Hypothalamus (tissue), 51 donors: ENCODE measurements at regions not wholly inside any gene's neighbourhood (a gene's known extent, or its start where the extent isn't known, plus 50 kb on each side); places are given as distances from the start of the nearest gene placed in this dataset.
"Not testable (repeated sequence)": the region's sequence is repeated elsewhere in the genome, so short reads cannot be mapped to it uniquely, and the experiment has no call there.

Experiments used
- DNase-seq, 51 donors: peaks; one replicate each; lab custom pipeline; 2025; lab: John Stamatoyannopoulos, UW

DNA sequence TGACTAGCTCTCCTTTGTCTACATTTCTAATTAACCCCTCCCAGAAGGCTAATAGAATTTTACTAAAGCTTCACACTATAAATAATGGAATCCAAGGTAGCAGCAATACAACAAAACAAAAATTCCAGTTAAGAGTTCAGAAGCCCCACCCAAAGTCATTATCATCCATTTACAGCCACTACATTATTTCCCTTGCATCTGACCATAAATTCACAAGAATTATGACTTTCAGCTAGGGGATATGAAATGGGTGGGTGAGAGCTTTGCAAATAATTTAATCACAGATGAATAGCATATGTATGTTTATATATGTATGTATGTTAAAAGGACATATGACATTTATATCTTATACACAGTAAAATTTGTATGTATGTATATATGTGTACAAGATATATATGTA is 65.3 kb upstream of the PTGDR start:
- no peak for DNase-seq

DNA sequence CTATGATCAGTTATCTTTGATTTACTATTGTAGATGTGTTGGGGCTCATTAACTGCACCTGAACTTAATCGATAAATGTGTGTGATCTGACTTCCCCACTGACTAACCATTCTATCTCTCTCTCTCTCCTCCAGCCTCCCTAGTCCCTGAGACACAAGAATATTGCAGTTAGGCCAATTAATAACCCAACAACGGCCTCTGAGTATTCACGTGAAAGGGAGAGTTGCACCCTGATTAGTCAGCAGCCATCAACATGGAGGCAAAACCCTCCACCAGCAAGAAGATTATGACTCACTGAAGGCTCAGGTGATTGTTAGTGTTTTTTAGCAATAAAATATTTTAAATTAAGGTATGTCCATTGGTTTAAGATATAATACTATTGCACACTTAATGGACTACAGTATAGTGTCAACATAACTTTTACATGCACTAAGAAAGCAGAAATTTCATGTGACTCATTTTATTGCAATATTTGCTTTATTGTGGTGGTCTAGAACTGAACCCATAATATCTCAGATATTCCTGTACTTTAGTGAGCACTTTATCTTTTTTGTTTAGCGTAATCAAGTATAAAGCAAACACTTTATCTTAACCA is 77.1 kb upstream of the PTGDR start:
- DNase-seq = no peak

DNA sequence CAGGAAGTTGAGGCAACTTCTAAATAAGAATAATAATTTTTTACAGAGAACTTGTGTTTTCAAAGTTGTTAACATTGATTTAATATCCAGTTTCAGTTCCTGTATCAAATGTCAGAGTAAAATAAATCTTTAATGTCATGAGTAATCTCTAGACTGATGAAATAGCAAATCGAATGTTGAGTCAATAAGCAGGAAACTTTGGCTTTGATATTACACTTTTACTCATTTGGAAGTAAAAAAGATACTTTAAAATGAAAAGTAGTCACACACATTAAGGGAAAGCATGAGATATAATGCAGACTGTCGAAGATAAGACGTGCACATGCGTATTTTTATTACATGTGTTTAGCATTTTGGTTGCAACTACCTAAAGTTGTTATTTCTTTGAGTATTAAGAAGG is 78.2 kb upstream of the PTGDR start:
- DNase-seq = no peak

DNA sequence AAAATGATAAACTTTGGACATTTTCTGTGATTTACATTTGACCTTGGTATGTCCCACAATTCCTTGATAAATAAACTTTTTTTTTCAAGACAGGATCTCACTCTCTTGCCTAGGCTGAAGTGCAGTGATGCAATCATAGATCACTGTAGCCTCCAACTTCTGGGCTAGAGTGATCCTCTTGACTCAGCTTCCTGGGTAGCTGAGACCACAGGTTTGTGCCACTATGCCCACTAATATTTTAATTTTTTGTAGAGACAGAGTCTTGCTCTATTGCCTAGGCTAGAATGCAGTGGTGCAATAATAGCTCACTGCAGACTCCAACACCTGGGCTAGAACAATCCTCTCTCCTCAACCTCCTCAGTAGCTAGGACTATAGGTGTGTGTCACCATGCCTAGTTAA is 79.1 kb upstream of the PTGDR start:
- DNase-seq = no peak

DNA sequence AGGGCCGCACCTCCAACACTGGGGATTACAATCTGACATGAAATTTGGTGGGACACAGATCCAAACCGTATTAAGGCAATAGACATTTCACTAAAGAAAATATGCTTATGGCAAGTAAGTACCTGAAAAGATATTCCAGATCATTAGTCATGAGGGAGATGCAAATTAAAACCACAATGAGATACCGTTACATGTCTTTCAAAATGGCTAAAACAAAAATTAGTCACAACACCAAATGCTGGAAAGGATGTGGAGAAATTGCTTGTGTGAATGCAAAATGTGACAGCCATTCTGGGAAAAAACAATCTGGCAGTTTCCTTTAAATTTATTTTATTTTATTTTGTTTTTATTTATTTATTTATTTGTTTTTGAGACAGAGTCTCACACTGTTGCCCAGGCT is 82.3 kb upstream of the PTGDR start:
- DNase-seq = no peak

DNA sequence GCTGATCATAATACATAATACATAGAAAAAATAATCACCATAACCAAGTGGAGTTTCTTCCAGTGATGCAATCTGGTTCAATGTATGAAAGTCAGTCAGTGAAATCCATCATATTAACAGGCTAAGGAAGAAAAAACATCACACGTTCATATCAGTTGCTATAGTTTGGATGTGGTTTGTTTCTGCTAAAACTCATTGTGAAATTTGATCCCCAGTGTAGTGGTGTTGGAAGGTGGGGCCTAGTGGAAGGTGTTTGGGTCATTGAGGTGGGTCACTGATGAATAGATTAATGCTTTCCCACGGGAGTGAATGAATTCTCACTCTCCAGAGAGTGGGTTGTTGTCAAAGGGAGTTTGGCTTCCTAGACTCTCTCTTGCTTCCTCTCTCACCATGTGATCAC is 84.6 kb upstream of the PTGDR start:
- no peak for DNase-seq

DNA sequence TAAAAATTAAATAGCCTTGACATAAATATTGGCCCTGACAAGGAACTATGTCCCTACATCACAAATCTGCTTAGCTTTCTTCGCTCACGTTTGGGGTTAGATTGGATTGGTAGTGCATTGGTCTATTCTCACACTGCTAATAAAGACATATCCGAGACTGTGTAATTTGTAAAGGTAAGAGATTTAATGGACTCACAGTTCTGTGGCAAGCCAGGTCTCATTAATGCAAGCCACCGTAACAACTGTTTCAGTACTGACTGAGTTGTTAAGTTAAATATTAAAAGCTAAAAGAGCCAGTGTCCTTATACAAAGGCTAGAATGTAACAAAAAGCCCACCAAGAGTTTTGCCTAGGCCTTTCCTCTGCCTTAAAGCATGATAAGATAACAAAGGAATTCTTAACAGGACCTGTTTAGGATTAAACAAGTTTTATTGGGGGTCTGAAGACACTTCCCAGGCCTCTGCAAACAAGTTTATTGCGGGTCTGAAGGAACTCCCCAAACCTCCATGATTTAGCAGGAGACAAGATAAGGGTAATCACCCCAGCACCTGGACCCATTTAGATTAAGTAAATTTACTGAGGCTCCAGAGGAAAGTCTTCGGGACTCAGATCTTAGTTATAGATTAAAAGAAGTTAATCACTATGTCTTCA is 88.2 kb upstream of the PTGDR start:
- no peak for DNase-seq

DNA sequence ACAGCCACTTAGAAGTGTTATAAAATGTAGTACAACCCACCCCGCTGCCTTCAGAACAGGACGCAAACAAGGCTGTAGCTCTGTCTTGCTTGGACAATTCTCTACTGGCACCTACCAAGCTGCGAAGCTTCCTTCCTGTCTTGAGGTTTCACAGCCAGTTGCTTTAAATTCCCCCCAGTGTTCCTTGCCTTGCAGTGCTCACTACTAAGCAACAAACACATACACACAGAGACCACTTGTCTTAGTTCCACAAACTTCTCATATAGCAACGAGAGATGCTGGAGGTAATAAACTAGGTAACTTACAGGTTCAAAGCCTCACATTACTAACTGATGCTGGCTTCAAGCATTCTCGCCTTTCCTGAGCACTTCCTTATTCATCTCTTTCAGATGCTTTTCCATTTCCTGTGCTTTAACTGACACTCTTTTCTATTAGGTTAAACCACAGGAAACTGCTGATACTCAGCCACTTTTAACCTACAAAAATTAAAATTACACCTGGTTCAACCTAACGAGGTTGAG is 91.5 kb upstream of the PTGDR start:
- DNase-seq = no peak

DNA sequence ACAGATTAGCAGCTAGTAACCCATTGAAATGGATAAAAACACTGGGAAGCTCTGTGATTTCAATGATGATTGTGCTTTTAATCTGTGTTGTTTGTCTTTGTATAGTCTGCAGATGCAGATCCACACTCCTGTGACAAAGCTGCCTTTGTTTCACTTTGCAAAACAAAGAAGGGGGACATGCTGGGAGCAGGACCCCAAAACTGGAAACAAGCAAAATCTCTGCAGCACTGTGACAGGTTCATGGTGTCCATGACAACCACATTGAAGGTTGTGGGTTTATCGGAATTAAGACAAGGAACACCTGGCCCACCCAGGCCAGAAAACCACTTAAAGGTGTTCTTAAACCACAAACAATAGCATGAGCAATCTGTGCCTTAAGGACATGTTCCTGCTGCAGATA is 95.6 kb upstream of the PTGDR start:
- not testable (repeated sequence) for DNase-seq

DNA sequence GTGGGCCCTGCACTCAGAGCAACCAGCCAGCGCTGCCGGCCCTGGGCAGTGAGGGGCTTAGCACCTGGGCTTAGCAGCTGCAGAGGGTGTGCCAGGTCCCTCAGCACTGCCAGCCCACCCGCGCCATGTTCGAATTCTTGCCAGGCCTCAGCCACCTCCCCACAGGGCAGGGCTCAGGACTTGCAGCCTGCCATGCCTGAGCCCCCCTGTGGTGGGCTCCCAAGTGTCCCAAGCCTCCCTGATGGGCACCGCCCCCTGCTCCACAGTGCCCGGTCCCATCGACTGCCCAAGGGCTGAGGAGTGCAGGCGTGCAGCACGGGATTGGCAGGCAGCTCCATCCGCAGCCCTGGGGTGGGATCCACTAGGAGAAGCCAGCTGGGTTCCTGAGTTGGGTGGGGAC is 98.0 kb upstream of the NID2 start:
- DNase-seq = no peak

DNA sequence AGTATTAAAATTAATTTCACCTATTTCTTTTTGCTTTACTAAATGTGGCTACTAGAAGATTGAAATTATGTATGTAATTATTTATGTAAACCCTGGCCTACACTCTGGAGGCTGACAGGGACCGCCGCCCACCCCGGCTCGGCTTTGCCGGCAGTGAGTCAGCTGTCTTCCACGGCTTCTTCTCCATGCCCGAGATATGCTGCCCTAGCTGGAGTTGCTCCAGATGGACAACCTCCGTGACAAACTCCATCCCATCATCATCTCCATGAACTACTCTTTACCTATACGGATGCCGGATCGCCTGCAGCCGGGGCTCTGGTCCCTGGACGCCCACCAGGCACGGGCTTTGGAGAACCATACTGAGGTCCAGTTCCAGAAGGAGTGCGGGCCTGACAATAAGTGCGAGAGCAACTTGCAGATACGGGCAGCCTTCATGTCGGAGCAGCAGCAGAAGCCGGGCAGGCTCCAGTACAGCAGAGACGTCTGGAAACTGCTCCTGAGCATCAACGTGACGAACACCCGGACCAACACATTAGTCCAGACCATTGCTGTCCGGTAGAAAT is 86.9 kb upstream of the NID2 start:
- DNase-seq = no peak

DNA sequence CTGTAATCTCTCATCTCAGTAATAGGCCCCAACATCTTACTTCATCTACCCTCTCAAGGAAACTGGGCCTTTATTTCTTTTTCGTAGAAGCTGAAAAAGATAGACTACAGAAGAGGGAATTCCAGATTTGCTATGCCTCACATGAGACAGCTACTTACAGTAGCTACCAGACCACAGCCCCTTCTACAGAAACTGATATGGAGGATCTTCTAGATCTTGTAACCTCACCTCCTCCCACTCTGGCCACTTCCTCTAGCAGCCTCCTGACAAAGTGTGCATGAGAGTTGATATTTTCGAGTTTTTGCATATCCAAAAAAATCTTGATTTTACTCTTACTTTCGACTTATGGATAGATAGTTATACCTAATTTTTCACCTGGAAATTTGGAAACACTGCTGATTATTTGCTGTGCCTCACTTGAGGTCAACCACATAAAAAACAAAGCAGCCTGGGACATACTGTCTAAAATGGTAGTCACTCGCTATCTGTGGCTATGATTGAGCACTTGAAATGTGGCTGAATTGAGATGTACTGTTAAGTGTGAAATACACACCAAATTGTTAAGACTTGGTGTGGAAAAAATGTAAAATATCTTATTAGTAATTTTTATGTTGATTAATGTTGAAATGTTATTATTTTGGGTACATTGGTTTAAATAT is 86.3 kb upstream of the NID2 start:
- no peak for DNase-seq

DNA sequence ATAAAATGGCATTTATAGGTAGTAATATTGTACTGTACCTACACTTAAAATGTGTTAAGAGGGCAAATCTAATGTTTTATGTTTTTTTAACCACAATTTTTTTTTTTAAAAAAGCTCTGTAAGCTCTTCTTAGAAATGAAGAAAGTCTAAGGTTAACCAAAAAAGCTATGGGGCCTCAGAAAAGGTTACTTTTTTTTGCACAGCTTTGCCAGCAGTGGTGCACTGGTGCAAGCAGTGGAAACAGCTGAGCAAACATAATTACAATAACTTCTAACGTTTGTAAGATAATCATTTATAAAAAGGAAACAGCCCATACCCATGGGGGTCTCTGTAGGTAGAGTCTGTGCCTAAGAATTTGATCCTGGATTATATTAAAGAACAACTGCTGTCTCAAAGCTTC is 85.1 kb upstream of the NID2 start:
- DNase-seq = no peak

DNA sequence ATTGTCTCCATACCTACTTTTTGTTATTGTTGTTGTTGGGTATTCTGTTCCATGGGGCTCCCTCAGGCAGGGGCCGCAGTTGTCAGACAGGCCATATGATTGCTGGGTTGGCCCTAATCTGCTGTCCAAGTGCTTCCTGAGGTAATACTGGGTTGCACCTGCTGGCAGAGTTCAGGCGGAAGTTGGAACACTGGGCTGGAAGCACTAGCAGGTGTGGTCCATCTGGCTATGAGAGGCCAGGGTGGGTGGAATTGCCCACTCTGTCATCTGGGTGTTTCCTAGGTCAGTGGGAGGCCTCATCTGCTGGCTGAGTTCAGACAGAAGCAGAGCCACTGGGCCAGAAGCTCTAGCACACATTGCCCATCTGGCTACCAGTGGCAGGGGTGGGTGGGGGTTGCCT is 81.3 kb upstream of the NID2 start:
- DNase-seq = no peak

DNA sequence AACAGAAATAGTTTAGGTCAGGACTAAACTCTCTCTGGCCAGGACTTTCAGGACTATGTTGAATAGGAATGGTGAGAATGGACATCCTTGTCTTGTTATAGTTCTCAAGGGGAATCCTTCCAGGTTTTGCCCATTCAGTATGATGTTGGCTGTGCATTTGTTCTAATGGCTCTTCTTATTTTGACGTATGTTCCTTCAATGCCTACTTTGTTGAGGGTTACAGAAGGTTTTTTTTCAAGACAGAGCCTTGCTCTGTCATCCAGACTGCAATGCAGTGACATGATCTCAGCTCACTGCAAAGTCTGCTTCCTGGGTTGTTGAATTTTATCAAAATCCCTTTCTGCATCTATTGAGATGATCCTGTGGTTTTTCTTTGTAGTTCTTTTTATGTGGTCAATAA is 79.5 kb upstream of the NID2 start:
- DNase-seq = no peak

DNA sequence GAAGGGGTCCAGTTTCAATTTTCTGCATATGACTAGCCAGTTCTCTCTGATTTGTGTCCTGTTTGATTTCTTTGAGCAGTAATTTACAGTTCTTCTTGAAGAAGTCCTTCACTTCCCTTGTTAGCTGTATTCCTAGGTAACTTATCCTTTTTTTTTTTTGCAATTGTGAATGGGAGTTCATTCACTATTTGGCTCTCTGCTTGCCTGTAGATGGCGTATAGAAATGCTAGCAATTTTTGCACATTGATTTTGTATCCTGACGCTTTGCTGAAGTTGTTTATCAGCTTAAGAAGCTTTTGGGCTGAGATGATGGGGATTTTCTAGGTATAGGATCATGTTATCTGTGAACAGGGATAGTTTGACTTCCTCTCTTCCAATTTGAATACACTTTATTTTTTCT is 77.6 kb upstream of the NID2 start:
- DNase-seq = no peak

DNA sequence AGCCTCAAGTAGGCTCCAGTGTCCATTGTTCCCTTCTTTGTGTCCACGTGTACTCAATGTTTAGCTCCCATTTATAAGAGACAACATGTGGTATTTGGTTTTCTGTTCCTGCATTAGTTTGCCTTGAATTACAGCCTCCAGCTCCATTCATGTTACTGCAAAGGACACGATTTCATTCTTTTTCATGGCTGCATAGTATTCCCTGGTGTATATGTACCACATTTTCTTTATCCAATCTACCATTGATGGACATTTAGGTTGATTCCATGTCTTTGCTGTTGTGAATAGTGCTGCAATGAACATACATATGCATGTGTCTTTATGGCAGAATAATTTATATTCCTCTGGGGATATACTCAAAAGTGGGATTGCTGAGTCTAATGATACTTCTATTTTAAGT is 75.2 kb upstream of the NID2 start:
- not testable (repeated sequence) for DNase-seq

DNA sequence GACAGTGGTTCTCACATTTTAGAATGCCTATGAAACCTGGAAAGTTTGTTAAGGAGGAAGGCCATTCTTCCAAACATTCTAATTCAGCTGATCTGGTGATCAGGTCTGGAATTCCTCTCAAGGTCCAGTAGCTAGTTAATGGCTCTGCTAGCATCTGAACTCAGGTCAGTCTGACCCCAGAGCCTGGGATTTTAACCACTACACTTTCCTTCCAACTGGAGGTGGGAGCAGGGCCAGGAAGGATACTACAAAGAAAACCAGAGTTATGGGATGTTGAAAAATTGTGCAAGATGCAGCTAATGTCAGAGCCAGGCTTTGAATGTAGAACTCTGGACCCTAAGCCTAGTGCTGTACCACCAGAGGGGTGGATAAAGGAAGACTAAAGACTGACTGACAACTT is 73.6 kb upstream of the NID2 start:
- no peak for DNase-seq

DNA sequence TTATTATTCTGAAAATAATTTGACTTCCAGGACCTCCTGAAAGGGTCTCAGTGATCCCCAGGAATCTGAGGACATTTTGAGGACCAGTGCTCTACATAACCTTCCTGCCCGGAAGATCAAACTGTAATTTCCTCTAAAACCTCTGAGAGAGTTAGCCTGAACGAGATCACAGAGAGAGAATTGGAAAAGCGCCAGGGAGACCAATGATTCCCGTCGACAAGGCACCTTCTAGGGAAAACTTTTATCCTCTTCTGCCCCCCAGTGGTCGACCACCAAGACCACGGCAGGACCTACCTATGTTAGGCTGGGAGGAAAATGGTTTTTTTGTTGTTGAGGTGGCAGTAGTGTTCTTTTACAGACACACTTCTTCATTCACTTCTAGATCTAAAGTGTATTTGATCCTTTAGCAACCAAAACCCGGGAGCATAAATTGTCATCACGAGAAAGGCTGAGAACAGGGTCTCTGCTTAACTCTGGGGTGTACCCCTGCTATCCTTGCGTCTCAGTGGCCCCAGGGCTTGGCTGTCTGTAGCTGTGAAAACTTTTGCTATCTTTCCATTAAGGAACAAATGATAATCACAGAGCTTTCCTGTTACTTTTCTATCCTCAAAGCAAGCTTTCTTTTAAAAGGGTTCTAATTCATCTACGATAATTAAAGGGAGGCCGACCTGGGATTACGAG is 62.9 kb upstream of the NID2 start:
- peak in 40 of 51 donors; percentile 8 to 85 (median 48) for DNase-seq

DNA sequence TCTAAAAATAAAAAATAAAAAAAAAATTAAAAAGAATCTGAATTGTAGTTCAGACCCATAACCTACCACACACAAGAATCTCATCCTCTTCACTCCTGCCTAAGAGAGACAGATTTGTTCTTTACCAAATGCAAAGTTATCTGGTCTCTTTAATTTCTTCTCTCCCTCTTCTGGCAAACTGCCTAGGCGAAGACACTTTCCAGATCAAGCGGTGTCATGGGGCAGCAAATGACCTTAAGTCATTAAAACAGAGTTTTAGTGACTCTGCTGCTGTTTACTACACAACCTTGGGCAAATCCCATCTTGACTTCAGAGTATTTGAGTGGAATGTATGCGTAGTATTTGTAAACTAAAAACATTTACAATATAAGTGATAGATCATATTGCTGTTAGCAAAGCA is 60.9 kb upstream of the NID2 start:
- DNase-seq = no peak

DNA sequence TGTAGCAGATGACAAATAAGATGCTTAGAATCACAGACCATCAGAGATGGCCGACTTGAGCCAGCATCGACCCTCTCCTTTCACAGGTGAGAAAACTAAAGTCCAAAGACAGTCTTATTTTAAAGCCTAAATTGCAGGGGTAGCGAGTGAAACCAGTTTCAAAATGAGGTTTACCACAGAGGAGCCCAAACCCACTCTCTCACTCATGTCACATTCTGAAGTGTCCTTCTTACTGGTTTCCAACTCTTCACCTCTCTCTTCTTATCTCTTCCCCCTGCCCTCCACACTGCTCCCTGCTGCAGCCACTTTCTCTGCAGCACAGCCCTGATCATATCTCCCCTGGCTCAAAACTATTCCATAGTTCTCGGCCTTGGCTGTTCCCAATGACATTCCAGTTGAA is 57.0 kb upstream of the NID2 start:
- no peak for DNase-seq
